ENCODE measurements at regions not wholly inside any gene's neighbourhood (a gene's known extent, or its start where the extent isn't known, plus 50 kb on each side); places are given as distances from the start of the nearest gene placed in this dataset.

- no peak for TF ChIP-seq CTCF (IDR thresholded peaks at IDR 0.05)
- no peak for TF ChIP-seq POLR2A (IDR thresholded peaks at IDR 0.05)
Observed at GRCh38 chr2:104933151-104933917, 79.4 kb downstream of the POU3F3 start.

Measured in thyroid gland (tissue), 4 donors.